ENCODE measurements at regions not wholly inside any gene's neighbourhood (a gene's known extent, or its start where the extent isn't known, plus 50 kb on each side); places are given as distances from the start of the nearest gene placed in this dataset.

GRCh38 chr13:100940658-100941057 lies 266.1 kb upstream of the TMTC4 start:
- H3K4me1 ChIP-seq: no peaks in the 10 kb centered on the region
- no peaks in the 10 kb centered on the region for H3K27me3 ChIP-seq
- ATAC-seq (ENCODE audit: low FRiP score in 2 of 2) (no peak), DNase-seq (no peak)
- H3K4me3 ChIP-seq: no peak overlapping the region
- TF ChIP-seq CTCF (IDR thresholded peaks at IDR 0.05) (no peak), POLR2A (IDR thresholded peaks at IDR 0.05) (no peak), POLR2AphosphoS5 (IDR thresholded peaks at IDR 0.05) (no peak), EP300 (IDR thresholded peaks at IDR 0.05) (no peak)
- H3K9me3 ChIP-seq: no peaks in the 10 kb centered on the region
- no peak overlapping the region for H3K27ac ChIP-seq
- no peaks in the 10 kb centered on the region for H3K36me3 ChIP-seq
- 75 to 82% methylated on average over 4 of the region's 4 CpGs for WGBS, 2 donors

GRCh38 chr13:100933841-100934240 lies 259.2 kb upstream of the TMTC4 start:
- H3K4me1 ChIP-seq: no peaks in the 10 kb centered on the region
- no peaks in the 10 kb centered on the region for H3K36me3 ChIP-seq
- WGBS, 2 donors: 93 to 97% methylated on average over 1 of the region's 1 CpG
- H3K4me3 ChIP-seq: no peak overlapping the region
- no peak for DNase-seq
- H3K9me3 ChIP-seq: no peaks in the 10 kb centered on the region
- no peak for TF ChIP-seq POLR2A (IDR thresholded peaks at IDR 0.05)
- no peak for TF ChIP-seq POLR2AphosphoS5 (IDR thresholded peaks at IDR 0.05)
- no peak for TF ChIP-seq EP300 (IDR thresholded peaks at IDR 0.05)
- no peak for TF ChIP-seq CTCF (IDR thresholded peaks at IDR 0.05)
- no peak overlapping the region for H3K27ac ChIP-seq
- H3K27me3 ChIP-seq: no peaks in the 10 kb centered on the region
- ATAC-seq (ENCODE audit: low FRiP score in 2 of 2): no peak

- H3K4me3 ChIP-seq: no peak overlapping the region
- no peak for DNase-seq
- H3K9me3 ChIP-seq: no peaks in the 10 kb centered on the region
- no peak for ATAC-seq (ENCODE audit: low FRiP score in 2 of 2)
- TF ChIP-seq POLR2A (IDR thresholded peaks at IDR 0.05) (no peak), CTCF (IDR thresholded peaks at IDR 0.05) (no peak)
- no peak overlapping the region for H3K27ac ChIP-seq
- no peaks in the 10 kb centered on the region for H3K27me3 ChIP-seq
- no peaks in the 10 kb centered on the region for H3K4me1 ChIP-seq
- H3K36me3 ChIP-seq: no peaks in the 10 kb centered on the region
- 52 to 76% methylated on average over 3 of the region's 3 CpGs for WGBS, 2 donors
Measured at GRCh38 chr13:100922599-100922998, 248.0 kb upstream of the TMTC4 start.

- TF ChIP-seq CTCF (IDR thresholded peaks at IDR 0.05) (no peak), POLR2A (IDR thresholded peaks at IDR 0.05) (no peak), EP300 (IDR thresholded peaks at IDR 0.05) (no peak), POLR2AphosphoS5 (IDR thresholded peaks at IDR 0.05) (no peak)
- Histone ChIP-seq H3K4me1 (no peaks in the 10 kb centered on the region), H3K27ac (no peak overlapping the region), H3K9me3 (no peaks in the 10 kb centered on the region), H3K36me3 (no peaks in the 10 kb centered on the region), H3K4me3 (no peak overlapping the region), H3K27me3 (no peaks in the 10 kb centered on the region)
- 62 to 71% methylated on average over 4 of the region's 4 CpGs for WGBS, 2 donors
- ATAC-seq (ENCODE audit: low FRiP score in 2 of 2) (no peak), DNase-seq (no peak)
Measured at GRCh38 chr13:100921139-100921538, 246.5 kb upstream of the TMTC4 start.

- Histone ChIP-seq H3K36me3 (no peaks in the 10 kb centered on the region), H3K4me3 (no peak overlapping the region), H3K9me3 (no peaks in the 10 kb centered on the region), H3K27me3 (no peaks in the 10 kb centered on the region), H3K27ac (no peak overlapping the region), H3K4me1 (no peaks in the 10 kb centered on the region)
- DNase-seq: no peak
- no peak for ATAC-seq (ENCODE audit: low FRiP score in 2 of 2)
- TF ChIP-seq POLR2AphosphoS5 (IDR thresholded peaks at IDR 0.05) (no peak), CTCF (IDR thresholded peaks at IDR 0.05) (no peak)
- WGBS, 2 donors: 62 to 66% methylated on average over 3 of the region's 3 CpGs
Measured at GRCh38 chr13:100917011-100917410, 242.4 kb upstream of the TMTC4 start.
